BLaER1 (cell line): ENCODE measurements at regions not wholly inside any gene's neighbourhood (a gene's known extent, or its start where the extent isn't known, plus 50 kb on each side); places are given as distances from the start of the nearest gene placed in this dataset.
"Not testable (repeated sequence)": the region's sequence is repeated elsewhere in the genome, so short reads cannot be mapped to it uniquely, and the experiment has no call there.

Experiments
- H3K27ac ChIP-seq: shearing (Covaris generic); formaldehyde crosslinking; 2 replicates; pipeline ENCODE4 v1.8.1; 2022
- H3K27me3 ChIP-seq: shearing (Covaris generic); formaldehyde crosslinking; 2 replicates; pipeline ENCODE4 v1.8.1; 2022
- H3K36me3 ChIP-seq: shearing (Covaris generic); formaldehyde crosslinking; 2 replicates; pipeline ENCODE4 v1.8.1; 2022
- H3K4me1 ChIP-seq: shearing (Covaris generic); formaldehyde crosslinking; 2 replicates; pipeline ENCODE4 v1.8.1; 2022
- H3K4me2 ChIP-seq: shearing (Covaris generic); formaldehyde crosslinking; 2 replicates; pipeline ENCODE4 v1.8.1; 2022
- H3K4me3 ChIP-seq: shearing (Covaris generic); formaldehyde crosslinking; 2 replicates; pipeline ENCODE4 v1.8.1; 2022
- H3K9ac ChIP-seq: shearing (Covaris generic); formaldehyde crosslinking; 2 replicates; pipeline ENCODE4 v1.8.1; 2022
- H3K9me3 ChIP-seq: shearing (Covaris generic); formaldehyde crosslinking; 2 replicates; pipeline ENCODE4 v1.8.1; 2022
- H4K20me1 ChIP-seq: shearing (Covaris generic); formaldehyde crosslinking; 2 replicates; pipeline ENCODE4 v1.8.1; 2022
- Cebpa-rat ChIP-seq: shearing (Covaris generic); IDR thresholded peaks from 2 replicates; pipeline ENCODE4 v1.8.1; 2022

GRCh38 chr2:7686016-7686385 is 768.8 kb downstream of the RNF144A start:
- no peaks in the 10 kb centered on the region for H3K36me3 ChIP-seq
- H3K4me3 ChIP-seq: no peak overlapping the region
- H3K4me1 ChIP-seq: peaks cover 10% of the 10 kb centered on the region
- H3K9ac ChIP-seq: no peak overlapping the region
- no peaks in the 10 kb centered on the region for H3K27me3 ChIP-seq
- no peak for TF ChIP-seq Cebpa-rat
- H3K4me2 ChIP-seq: no peak overlapping the region
- H3K9me3 ChIP-seq: no peaks in the 10 kb centered on the region
- H3K27ac ChIP-seq: no peak overlapping the region
- no peaks in the 10 kb centered on the region for H4K20me1 ChIP-seq

DNA sequence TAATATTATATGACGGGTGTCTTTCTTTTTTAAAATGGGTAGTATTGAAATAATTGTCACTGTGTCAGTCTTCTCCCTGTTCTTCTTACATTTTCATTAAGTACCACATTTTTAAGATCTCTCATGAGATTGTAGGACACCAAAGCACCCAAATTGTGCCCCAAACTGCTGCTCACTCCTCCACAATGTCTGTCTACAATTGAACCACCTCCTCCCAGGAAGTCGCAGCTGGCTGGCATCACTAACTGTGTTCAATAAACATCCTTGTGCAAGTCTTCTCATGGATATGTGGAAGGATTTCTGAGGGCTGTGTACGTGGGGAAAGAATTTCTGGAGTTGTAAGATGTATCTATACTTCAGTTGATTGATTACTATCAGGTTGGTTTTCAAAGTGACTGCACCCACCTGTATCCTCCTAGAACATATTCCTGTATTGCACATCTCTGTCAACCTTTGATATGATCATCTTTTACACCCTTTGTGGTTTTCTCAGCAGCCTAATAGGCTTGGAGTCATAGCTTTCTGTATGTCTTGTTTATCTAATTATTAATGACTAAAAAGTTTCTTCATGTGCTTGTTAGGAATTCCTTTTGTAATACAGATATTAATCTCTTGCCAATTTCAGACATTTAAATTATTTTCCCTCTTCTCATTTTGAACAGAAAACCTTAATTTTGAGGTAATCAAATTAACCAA is 774.9 kb downstream of the RNF144A start:
- Histone ChIP-seq H3K4me3 (no peak overlapping the region), H3K4me2 (no peak overlapping the region), H3K9ac (no peak overlapping the region), H3K9me3 (no peaks in the 10 kb centered on the region), H4K20me1 (no peaks in the 10 kb centered on the region), H3K4me1 (peaks cover 9% of the 10 kb centered on the region), H3K27me3 (no peaks in the 10 kb centered on the region), H3K36me3 (no peaks in the 10 kb centered on the region), H3K27ac (no peak overlapping the region)
- TF ChIP-seq Cebpa-rat: no peak

DNA sequence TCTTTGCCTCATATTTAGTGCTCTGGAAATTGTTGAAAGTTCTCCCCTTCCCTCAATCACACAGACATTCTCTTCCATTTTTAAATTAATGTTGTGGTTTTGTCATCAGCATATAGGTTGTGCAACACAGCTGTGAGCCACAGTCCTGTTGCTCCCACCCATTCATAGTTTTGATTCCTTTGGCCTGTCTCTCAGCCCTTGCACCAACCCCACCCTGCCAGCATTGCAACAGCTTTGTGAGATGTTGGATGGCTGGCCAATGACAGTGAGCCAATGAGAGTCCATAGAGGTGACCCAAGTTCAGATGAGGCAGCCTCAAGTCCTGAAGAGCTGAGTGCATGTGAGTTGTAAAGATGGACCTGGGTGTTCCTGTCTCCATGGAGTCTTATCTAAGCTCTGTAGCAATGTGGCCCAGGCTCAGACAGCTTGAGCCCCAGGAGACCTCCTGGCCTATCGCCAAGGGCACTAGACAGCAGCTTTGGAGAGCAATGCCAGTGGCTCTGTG is 775.5 kb downstream of the RNF144A start:
- Histone ChIP-seq H3K27ac (no peak overlapping the region), H4K20me1 (no peaks in the 10 kb centered on the region), H3K9me3 (no peaks in the 10 kb centered on the region), H3K27me3 (no peaks in the 10 kb centered on the region), H3K4me3 (no peak overlapping the region), H3K36me3 (no peaks in the 10 kb centered on the region), H3K4me1 (peaks cover 9% of the 10 kb centered on the region), H3K9ac (no peak overlapping the region), H3K4me2 (peak overlapping the region; percentile 17; the same call in 1 of the 2 replicates)
- no peak for TF ChIP-seq Cebpa-rat

DNA sequence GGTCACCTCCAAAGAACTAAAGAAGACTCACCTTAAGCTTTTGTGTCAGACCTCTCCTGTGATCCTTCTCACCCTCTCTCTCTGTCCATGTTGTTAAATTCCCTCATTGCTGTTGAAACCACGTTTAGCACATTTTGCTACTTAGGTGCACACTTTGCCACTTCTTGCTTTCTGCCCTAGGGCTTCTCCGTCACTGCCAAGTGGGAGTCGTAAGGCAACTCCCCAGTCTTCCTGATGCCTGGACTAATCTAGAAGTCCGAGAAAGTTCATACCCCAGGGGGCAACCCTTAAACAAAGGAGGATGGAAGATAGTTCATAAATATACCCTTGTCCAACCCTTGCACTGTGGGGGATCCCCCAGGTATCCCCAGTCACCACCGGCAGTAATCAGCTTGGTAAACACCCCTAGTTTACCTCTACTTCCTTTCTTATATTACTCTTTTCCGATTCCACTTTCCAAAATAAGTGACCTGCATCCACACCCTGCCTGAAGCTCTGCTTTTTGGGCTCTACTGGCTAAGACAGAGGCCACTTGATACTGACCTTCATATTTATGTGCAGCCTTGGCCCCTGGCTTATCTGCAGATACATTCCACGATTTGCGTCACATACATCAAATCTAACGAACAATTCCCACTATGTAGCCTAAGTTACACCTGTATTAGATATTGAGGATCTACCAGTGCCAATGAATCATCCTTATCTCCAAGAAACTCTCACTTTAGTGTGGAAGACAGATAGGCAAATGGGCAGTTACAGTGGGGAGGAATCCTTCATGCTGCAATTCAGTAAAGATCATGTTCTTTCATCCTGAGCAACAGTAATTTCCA is 776.2 kb downstream of the RNF144A start:
- H3K36me3 ChIP-seq: no peaks in the 10 kb centered on the region
- no peak for TF ChIP-seq Cebpa-rat
- no peak overlapping the region for H3K4me3 ChIP-seq
- H3K4me2 ChIP-seq: 0 out of 2 replicates have a peak overlapping the region, but pooled peaks have one; percentile 17
- peaks cover 9% of the 10 kb centered on the region for H3K4me1 ChIP-seq
- H3K27ac ChIP-seq: no peak overlapping the region
- no peaks in the 10 kb centered on the region for H4K20me1 ChIP-seq
- H3K9me3 ChIP-seq: no peaks in the 10 kb centered on the region
- no peak overlapping the region for H3K9ac ChIP-seq
- no peaks in the 10 kb centered on the region for H3K27me3 ChIP-seq

- H3K9me3 ChIP-seq: no peaks in the 10 kb centered on the region
- no peak for TF ChIP-seq Cebpa-rat
- H3K4me1 ChIP-seq: peaks cover 9% of the 10 kb centered on the region
- no peaks in the 10 kb centered on the region for H3K36me3 ChIP-seq
- H3K4me2 ChIP-seq: no peak overlapping the region
- no peak overlapping the region for H3K27ac ChIP-seq
- no peaks in the 10 kb centered on the region for H4K20me1 ChIP-seq
- no peak overlapping the region for H3K4me3 ChIP-seq
- H3K27me3 ChIP-seq: no peaks in the 10 kb centered on the region
- no peak overlapping the region for H3K9ac ChIP-seq
Measured at GRCh38 chr2:7694076-7694985, 777.1 kb downstream of the RNF144A start.

GRCh38 chr2:7696556-7696955 is 779.3 kb downstream of the RNF144A start:
- H4K20me1 ChIP-seq, H3K4me2 ChIP-seq, H3K4me3 ChIP-seq, H3K27ac ChIP-seq, H3K27me3 ChIP-seq, H3K9me3 ChIP-seq, H3K4me1 ChIP-seq, H3K9ac ChIP-seq, H3K36me3 ChIP-seq: not testable (repeated sequence)

GRCh38 chr2:7697052-7697451 is 779.8 kb downstream of the RNF144A start:
- no peak overlapping the region for H3K27ac ChIP-seq
- TF ChIP-seq Cebpa-rat: no peak
- H3K27me3 ChIP-seq: no peaks in the 10 kb centered on the region
- no peaks in the 10 kb centered on the region for H3K9me3 ChIP-seq
- no peak overlapping the region for H3K4me3 ChIP-seq
- H4K20me1 ChIP-seq: no peaks in the 10 kb centered on the region
- H3K9ac ChIP-seq: no peak overlapping the region
- H3K36me3 ChIP-seq: no peaks in the 10 kb centered on the region
- H3K4me2 ChIP-seq: no peak overlapping the region
- H3K4me1 ChIP-seq: peaks cover 9% of the 10 kb centered on the region

DNA sequence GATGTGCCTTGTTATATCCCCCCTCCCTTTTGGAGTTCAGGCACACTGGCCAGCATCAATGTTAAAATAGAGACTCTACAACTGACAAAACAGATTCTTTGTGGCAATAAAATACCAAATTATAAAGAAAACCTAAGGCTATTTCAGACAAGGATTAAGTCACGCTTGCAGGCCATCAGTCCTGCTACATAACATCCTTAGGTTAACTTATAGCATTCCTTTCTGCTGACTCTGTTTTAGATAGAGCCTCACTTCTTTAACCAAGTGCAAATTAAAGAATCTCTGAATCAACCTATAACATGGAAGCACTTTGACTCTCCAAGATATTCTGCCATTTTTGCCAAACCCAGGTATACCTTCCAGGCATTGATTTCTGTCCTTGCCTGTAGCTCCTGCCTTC is 784.6 kb downstream of the RNF144A start:
- Histone ChIP-seq H3K36me3 (no peaks in the 10 kb centered on the region), H3K4me2 (no peak overlapping the region), H3K27ac (no peak overlapping the region), H3K9me3 (no peaks in the 10 kb centered on the region), H3K4me1 (no peaks in the 10 kb centered on the region), H3K9ac (no peak overlapping the region), H3K4me3 (no peak overlapping the region), H3K27me3 (no peaks in the 10 kb centered on the region), H4K20me1 (no peaks in the 10 kb centered on the region)
- TF ChIP-seq Cebpa-rat: no peak

- Histone ChIP-seq H3K9me3 (no peaks in the 10 kb centered on the region), H3K4me1 (no peaks in the 10 kb centered on the region), H3K9ac (no peak overlapping the region), H3K4me3 (no peak overlapping the region), H3K36me3 (no peaks in the 10 kb centered on the region), H3K27ac (no peak overlapping the region), H3K4me2 (no peak overlapping the region), H4K20me1 (no peaks in the 10 kb centered on the region), H3K27me3 (no peaks in the 10 kb centered on the region)
- no peak for TF ChIP-seq Cebpa-rat
Measured at GRCh38 chr2:7703048-7703447, 785.8 kb downstream of the RNF144A start.
